ENCODE measurements at regions not wholly inside any gene's neighbourhood (a gene's known extent, or its start where the extent isn't known, plus 50 kb on each side); places are given as distances from the start of the nearest gene placed in this dataset.

GRCh38 chr10:78207216-78207615 lies 173.6 kb downstream of the RPS24 start:
- TF ChIP-seq MAX (IDR thresholded peaks at IDR 0.05): no peak
- TF ChIP-seq NFIC (IDR thresholded peaks at IDR 0.05): no peak
- TF ChIP-seq CREB1 (IDR thresholded peaks at IDR 0.05; ENCODE audit: low read depth): no peak
- TF ChIP-seq REST (IDR thresholded peaks at IDR 0.05; ENCODE audit: low read depth): no peak
- TF ChIP-seq FOXM1 (IDR thresholded peaks at IDR 0.05; ENCODE audit: borderline replicate concordance, low read depth): no peak
- no peak for TF ChIP-seq EGR1 (IDR thresholded peaks at IDR 0.05)
- no peak for TF ChIP-seq USF1 (IDR thresholded peaks at IDR 0.05)
- TF ChIP-seq RAD21 (IDR thresholded peaks at IDR 0.05; ENCODE audit: low read depth): no peak
- no peak for TF ChIP-seq ZBTB7A (IDR thresholded peaks at IDR 0.05; ENCODE audit: low read depth)
- no peak for TF ChIP-seq TEAD4 (IDR thresholded peaks at IDR 0.05)
- no peak for TF ChIP-seq CEBPB (IDR thresholded peaks at IDR 0.05)
- no peak for TF ChIP-seq EP300 (IDR thresholded peaks at IDR 0.05; ENCODE audit: borderline replicate concordance)
- no peak for TF ChIP-seq TCF12 (IDR thresholded peaks at IDR 0.05; ENCODE audit: low read depth)
- no peak for TF ChIP-seq YY1 (IDR thresholded peaks at IDR 0.05; ENCODE audit: low read depth)

GRCh38 chr10:78207776-78208175 lies 174.1 kb downstream of the RPS24 start:
- no peak for TF ChIP-seq CREB1 (IDR thresholded peaks at IDR 0.05; ENCODE audit: low read depth)
- TF ChIP-seq EGR1 (IDR thresholded peaks at IDR 0.05): no peak
- no peak for TF ChIP-seq TCF12 (IDR thresholded peaks at IDR 0.05; ENCODE audit: low read depth)
- TF ChIP-seq CEBPB (IDR thresholded peaks at IDR 0.05): no peak
- no peak for TF ChIP-seq MAX (IDR thresholded peaks at IDR 0.05)
- TF ChIP-seq NFIC (IDR thresholded peaks at IDR 0.05): no peak

- no peak for TF ChIP-seq NFIC (IDR thresholded peaks at IDR 0.05)
- no peak for TF ChIP-seq EP300 (IDR thresholded peaks at IDR 0.05; ENCODE audit: borderline replicate concordance)
- TF ChIP-seq FOXM1 (IDR thresholded peaks at IDR 0.05; ENCODE audit: borderline replicate concordance, low read depth): no peak
- TF ChIP-seq USF1 (IDR thresholded peaks at IDR 0.05): no peak
- no peak for TF ChIP-seq RAD21 (IDR thresholded peaks at IDR 0.05; ENCODE audit: low read depth)
- no peak for TF ChIP-seq TAF1 (IDR thresholded peaks at IDR 0.05; ENCODE audit: low read depth)
- TF ChIP-seq CREB1 (IDR thresholded peaks at IDR 0.05; ENCODE audit: low read depth): no peak
- TF ChIP-seq REST (IDR thresholded peaks at IDR 0.05; ENCODE audit: low read depth): no peak
- TF ChIP-seq TEAD4 (IDR thresholded peaks at IDR 0.05): no peak
- no peak for TF ChIP-seq MAX (IDR thresholded peaks at IDR 0.05)
- TF ChIP-seq ZBTB7A (IDR thresholded peaks at IDR 0.05; ENCODE audit: low read depth): no peak
- no peak for TF ChIP-seq TCF12 (IDR thresholded peaks at IDR 0.05; ENCODE audit: low read depth)
- no peak for TF ChIP-seq CEBPB (IDR thresholded peaks at IDR 0.05)
These were observed 176.3 kb downstream of the RPS24 start for GRCh38 chr10:78209970-78210369.

- TF ChIP-seq EP300 (IDR thresholded peaks at IDR 0.05; ENCODE audit: borderline replicate concordance) (no peak), YY1 (IDR thresholded peaks at IDR 0.05; ENCODE audit: low read depth) (no peak), NFIC (IDR thresholded peaks at IDR 0.05) (no peak), ZBTB7A (IDR thresholded peaks at IDR 0.05; ENCODE audit: low read depth) (no peak), FOXM1 (IDR thresholded peaks at IDR 0.05; ENCODE audit: borderline replicate concordance, low read depth) (no peak), CREB1 (IDR thresholded peaks at IDR 0.05; ENCODE audit: low read depth) (no peak), MAX (IDR thresholded peaks at IDR 0.05) (no peak), TEAD4 (IDR thresholded peaks at IDR 0.05) (no peak), REST (IDR thresholded peaks at IDR 0.05; ENCODE audit: low read depth) (no peak), USF1 (IDR thresholded peaks at IDR 0.05) (no peak), EGR1 (IDR thresholded peaks at IDR 0.05) (no peak)
These were observed 176.9 kb downstream of the RPS24 start for GRCh38 chr10:78210548-78210947.

Data from Ishikawa (cell line).